ENCODE measurements at regions not wholly inside any gene's neighbourhood (a gene's known extent, or its start where the extent isn't known, plus 50 kb on each side); places are given as distances from the start of the nearest gene placed in this dataset.

GRCh38 chr4:19987746-19988145 is 264.0 kb upstream of the SLIT2 start:
- no peak for DNase-seq

GRCh38 chr4:19983072-19983471 is 268.6 kb upstream of the SLIT2 start:
- no peak for DNase-seq

GRCh38 chr4:19982556-19982955 is 269.1 kb upstream of the SLIT2 start:
- no peak for DNase-seq

- no peak for DNase-seq
Measured at GRCh38 chr4:19971829-19972228, 279.9 kb upstream of the SLIT2 start.

- DNase-seq: no peak
Measured at GRCh38 chr4:19969492-19969891, 282.2 kb upstream of the SLIT2 start.

- no peak for DNase-seq
Measured at GRCh38 chr4:19961091-19961490, 290.6 kb upstream of the SLIT2 start.

- DNase-seq: no peak
Measured at GRCh38 chr4:19958848-19959247, 292.9 kb upstream of the SLIT2 start.

GRCh38 chr4:19947349-19947748 is 304.4 kb upstream of the SLIT2 start:
- DNase-seq: no peak

- DNase-seq: no peak
Measured at GRCh38 chr4:19945979-19946380, 305.7 kb upstream of the SLIT2 start.

- DNase-seq: no peak
Measured at GRCh38 chr4:19945501-19945900, 306.2 kb upstream of the SLIT2 start.

GRCh38 chr4:19944806-19945205 is 306.9 kb upstream of the SLIT2 start:
- DNase-seq: no peak

GRCh38 chr4:19944251-19944650 is 307.5 kb upstream of the SLIT2 start:
- DNase-seq: no peak

GRCh38 chr4:19941434-19941833 is 310.3 kb upstream of the SLIT2 start:
- no peak for DNase-seq

- DNase-seq: no peak
Measured at GRCh38 chr4:19940861-19941260, 310.8 kb upstream of the SLIT2 start.

- no peak for DNase-seq
Measured at GRCh38 chr4:19936476-19936875, 315.2 kb upstream of the SLIT2 start.

- no peak for DNase-seq
Measured at GRCh38 chr4:19930742-19931141, 321.0 kb upstream of the SLIT2 start.

- no peak for DNase-seq
Measured at GRCh38 chr4:19927381-19927780, 324.3 kb upstream of the SLIT2 start.

GRCh38 chr4:19925516-19925915 is 326.2 kb upstream of the SLIT2 start:
- no peak for DNase-seq

GRCh38 chr4:19924761-19925160 is 326.9 kb upstream of the SLIT2 start:
- no peak for DNase-seq

GRCh38 chr4:19915276-19915675 is 336.4 kb upstream of the SLIT2 start:
- no peak for DNase-seq

GRCh38 chr4:19913650-19914049 is 338.1 kb upstream of the SLIT2 start:
- no peak for DNase-seq

- no peak for DNase-seq
Measured at GRCh38 chr4:19910861-19911525, 340.7 kb upstream of the SLIT2 start.

- DNase-seq: no peak
Measured at GRCh38 chr4:19905024-19905423, 346.7 kb upstream of the SLIT2 start.

GRCh38 chr4:19888587-19888986 is 363.1 kb upstream of the SLIT2 start:
- DNase-seq: no peak

GRCh38 chr4:19883841-19884240 is 367.9 kb upstream of the SLIT2 start:
- DNase-seq: no peak

- no peak for DNase-seq
Measured at GRCh38 chr4:19880206-19880605, 371.5 kb upstream of the SLIT2 start.
